Skeletal muscle tissue (tissue), 3 donors: ENCODE measurements at regions not wholly inside any gene's neighbourhood (a gene's known extent, or its start where the extent isn't known, plus 50 kb on each side); places are given as distances from the start of the nearest gene placed in this dataset.

Experiments used
- H3K27ac ChIP-seq: one replicate; pipeline ENCODE4 v1.7.0; 2013; ENCODE audit warnings: mild to moderate bottlenecking, low read depth, low read length, inconsistent platforms
- H3K27me3 ChIP-seq, 3 donors: one replicate each; pipeline ENCODE4 v1.7.0; 2013; ENCODE audit warnings: low read length in 3 of 3; ENCODE audit not compliant: control insufficient read depth in 3 of 3, insufficient read depth in 3 of 3
- H3K36me3 ChIP-seq, 3 donors: one replicate each; pipeline ENCODE4 v1.7.0; 2013; ENCODE audit warnings: low read length in 3 of 3; ENCODE audit not compliant: control insufficient read depth in 3 of 3, insufficient read depth in 3 of 3
- H3K4me1 ChIP-seq, 3 donors: one replicate each; pipeline ENCODE4 v1.7.0; 2013; ENCODE audit warnings: low read length in 3 of 3, mild to moderate bottlenecking in 3 of 3; ENCODE audit not compliant: control insufficient read depth in 3 of 3, insufficient read depth in 3 of 3
- H3K4me3 ChIP-seq, 3 donors: one replicate each; pipeline ENCODE4 v1.7.0; 2013; ENCODE audit warnings: low read length in 3 of 3
- H3K9ac ChIP-seq, 3 donors: one replicate each; pipeline ENCODE4 v1.7.0; 2013; ENCODE audit warnings: low read length in 3 of 3, mild to moderate bottlenecking in 3 of 3, moderate library complexity in 2 of 3, low read depth in 1 of 3
- H3K9me3 ChIP-seq, 3 donors: one replicate each; pipeline ENCODE4 v1.7.0; 2013; ENCODE audit warnings: low read length in 3 of 3; ENCODE audit not compliant: control insufficient read depth in 3 of 3
- donor health status: Osteomylitis.

- H3K4me3 ChIP-seq = peak overlapping the region in 1 of 3 donors; percentile 9
- H3K4me1 ChIP-seq = peaks cover 14 to 27% (median 17%) of the 10 kb centered on the region in 3 donors
- H3K9ac ChIP-seq = no peak overlapping the region
- peak overlapping the region; percentile 78 for H3K27ac ChIP-seq
- H3K36me3 ChIP-seq = no peaks in the 10 kb centered on the region
- no peaks in the 10 kb centered on the region for H3K27me3 ChIP-seq
- no peaks in the 10 kb centered on the region for H3K9me3 ChIP-seq
These were observed 105.9 kb upstream of the EDEM3 start for GRCh38 chr1:184860535-184860934.

GRCh38 chr1:184859381-184860105 lies 104.9 kb upstream of the EDEM3 start:
- Histone ChIP-seq H3K4me1 (peaks cover 19 to 32% (median 21%) of the 10 kb centered on the region in 3 donors), H3K27me3 (no peaks in the 10 kb centered on the region), H3K4me3 (no peak overlapping the region), H3K9ac (no peak overlapping the region), H3K27ac (peak overlapping the region; percentile 10), H3K9me3 (no peaks in the 10 kb centered on the region), H3K36me3 (no peaks in the 10 kb centered on the region)

GRCh38 chr1:184858288-184858687 lies 103.6 kb upstream of the EDEM3 start:
- H3K9ac ChIP-seq = no peak overlapping the region
- no peaks in the 10 kb centered on the region for H3K27me3 ChIP-seq
- no peak overlapping the region for H3K4me3 ChIP-seq
- no peaks in the 10 kb centered on the region for H3K36me3 ChIP-seq
- H3K4me1 ChIP-seq = peaks cover 22 to 38% (median 25%) of the 10 kb centered on the region in 3 donors
- H3K9me3 ChIP-seq = no peaks in the 10 kb centered on the region
- H3K27ac ChIP-seq = no peak overlapping the region

- Histone ChIP-seq H3K4me3 (no peak overlapping the region), H3K4me1 (peaks cover 8 to 22% (median 11%) of the 10 kb centered on the region in 3 donors), H3K27me3 (no peaks in the 10 kb centered on the region), H3K9ac (no peak overlapping the region), H3K27ac (no peak overlapping the region), H3K9me3 (no peaks in the 10 kb centered on the region), H3K36me3 (no peaks in the 10 kb centered on the region)
These were observed 100.0 kb upstream of the EDEM3 start for GRCh38 chr1:184854496-184855140.

- H3K9ac ChIP-seq = no peak overlapping the region
- no peaks in the 10 kb centered on the region for H3K36me3 ChIP-seq
- no peak overlapping the region for H3K27ac ChIP-seq
- H3K27me3 ChIP-seq = no peaks in the 10 kb centered on the region
- H3K4me1 ChIP-seq = peaks cover 5 to 17% (median 11%) of the 10 kb centered on the region in 3 donors
- no peak overlapping the region for H3K4me3 ChIP-seq
- H3K9me3 ChIP-seq = no peaks in the 10 kb centered on the region
These were observed 99.4 kb upstream of the EDEM3 start for GRCh38 chr1:184854036-184854435.

GRCh38 chr1:184851822-184852746 lies 97.4 kb upstream of the EDEM3 start:
- Histone ChIP-seq H3K27ac (no peak overlapping the region), H3K9ac (no peak overlapping the region), H3K36me3 (no peaks in the 10 kb centered on the region), H3K4me1 (peaks cover 5 to 17% (median 11%) of the 10 kb centered on the region in 3 donors), H3K9me3 (no peaks in the 10 kb centered on the region), H3K27me3 (no peaks in the 10 kb centered on the region), H3K4me3 (no peak overlapping the region)

GRCh38 chr1:184843732-184844495 lies 89.3 kb upstream of the EDEM3 start:
- Histone ChIP-seq H3K36me3 (no peaks in the 10 kb centered on the region), H3K27ac (no peak overlapping the region), H3K4me1 (peaks cover 4 to 8% (median 5%) of the 10 kb centered on the region in 3 donors), H3K27me3 (no peaks in the 10 kb centered on the region), H3K9me3 (no peaks in the 10 kb centered on the region), H3K9ac (no peak overlapping the region), H3K4me3 (no peak overlapping the region)

GRCh38 chr1:184840596-184840995 lies 85.9 kb upstream of the EDEM3 start:
- Histone ChIP-seq H3K9me3 (no peaks in the 10 kb centered on the region), H3K9ac (no peak overlapping the region), H3K4me1 (peaks cover 24 to 33% (median 32%) of the 10 kb centered on the region in 3 donors), H3K4me3 (no peak overlapping the region), H3K36me3 (no peaks in the 10 kb centered on the region), H3K27ac (no peak overlapping the region), H3K27me3 (no peaks in the 10 kb centered on the region)

- Histone ChIP-seq H3K9me3 (no peaks in the 10 kb centered on the region), H3K27ac (peak overlapping the region; percentile 85), H3K4me1 (peaks cover 24 to 32% (median 26%) of the 10 kb centered on the region in 3 donors), H3K9ac (peak overlapping the region; percentile 40 to 58 (median 47)), H3K36me3 (no peaks in the 10 kb centered on the region), H3K4me3 (peak overlapping the region in 1 of 3 donors; percentile 38), H3K27me3 (no peaks in the 10 kb centered on the region)
These were observed 83.9 kb upstream of the EDEM3 start for GRCh38 chr1:184838504-184838951.
